HCT116 (cell line): ENCODE measurements at regions not wholly inside any gene's neighbourhood (a gene's known extent, or its start where the extent isn't known, plus 50 kb on each side); places are given as distances from the start of the nearest gene placed in this dataset.

Source experiments
- ATAC-seq: fragments of 200-7000 bp; cut with Tn5 transposase; 2 replicates; pipeline ENCODE4 v1.9.1; 2020; ENCODE audit warnings: mild to moderate bottlenecking, moderate library complexity
- BruUV-seq: library from RNA; stranded (reverse); fragments of 400-500 nt; replicated peaks from 2 replicates; lab custom pipeline; 2021; lab: Mats Ljungman, UMichigan
- CTCF ChIA-PET: fragments of 300-600 bp; sonication (Branson Sonifier 250); formaldehyde crosslinking; loops from one replicate; lab custom pipeline; 2021; ENCODE audit warnings: antibody characterized with exemption; lab: Charles Lee
- POLR2A ChIA-PET: fragments of 300-600, 350-600 bp; sonication (Branson Sonifier 250); formaldehyde crosslinking; loops from one replicate; lab custom pipeline; 2021; ENCODE audit warnings: antibody characterized with exemption; lab: Charles Lee
- RAD21 ChIA-PET, 2 experiments: fragments of 300-600 bp; sonication (Branson Sonifier 250); formaldehyde crosslinking; loops; one replicate each; lab custom pipeline; 2023; ENCODE audit warnings: low total read pairs in 2 of 2; ENCODE audit not compliant: uncharacterized antibody in 2 of 2, unreplicated experiment in 2 of 2, low non-redundant PET in 1 of 2; lab: Charles Lee
- DNase-seq: peaks from one replicate; pipeline ENCODE4 v3.0.0-alpha.2; 2010; ENCODE audit warnings: low read depth, low spot score
- H2AFZ ChIP-seq: fragments of 200-600 bp; shearing (Covaris generic), sonication (generic); 2 replicates; pipeline ENCODE4 v1.6.1; 2017; ENCODE audit warnings: low read depth, mixed run types, mixed read lengths, antibody characterized with exemption, low read length; ENCODE audit not compliant: poor library complexity, severe bottlenecking
- H3K27ac ChIP-seq: 2 replicates; pipeline ENCODE4 v1.5.1; 2012; ENCODE audit warnings: low read depth, low read length
- H3K27me3 ChIP-seq: fragments of 200-600 bp; sonication (generic); 2 replicates; pipeline ENCODE4 v1.6.1; 2016; ENCODE audit warnings: mixed run types, low read length, mixed read lengths; ENCODE audit not compliant: insufficient read depth
- H3K36me3 ChIP-seq, 2 experiments: fragments of 200-500 bp in 1 of 2; fragments of 200-600 bp in 1 of 2; sonication (Bioruptor generic) in 1 of 2; sonication (generic) in 1 of 2; 2 replicates each; pipeline versions ENCODE4 v1.5.1 to v1.6.1; 2014 to 2016; ENCODE audit warnings: low read length in 2 of 2, inconsistent platforms in 1 of 2, mixed read lengths in 1 of 2, mixed run types in 1 of 2; ENCODE audit not compliant: insufficient read depth in 2 of 2, control insufficient read depth in 1 of 2
- H3K4me1 ChIP-seq, 2 experiments: fragments of 200-600 bp in 1 of 2; sonication (generic) in 1 of 2; 2 replicates each; pipeline versions ENCODE4 v1.5.1 to v1.6.1; 2012 to 2017; ENCODE audit warnings: low read length in 2 of 2, inconsistent platforms in 1 of 2, mild to moderate bottlenecking in 1 of 2, mixed read lengths in 1 of 2, mixed run types in 1 of 2, moderate library complexity in 1 of 2; ENCODE audit not compliant: insufficient read depth in 2 of 2, control insufficient read depth in 1 of 2
- H3K4me2 ChIP-seq: fragments of 200-600 bp; sonication (generic); 2 replicates; pipeline ENCODE4 v1.6.1; 2017; ENCODE audit warnings: mixed run types, low read length, mixed read lengths
- H3K4me3 ChIP-seq, 2 experiments: fragments of 200-600 bp in 1 of 2; sonication (generic) in 1 of 2; replicated peaks in 1 of 2; 2 replicates each; pipeline ENCODE4 v1.5.1; 2011 to 2016; ENCODE audit warnings: low read length in 2 of 2, control low read depth in 1 of 2, low read depth in 1 of 2, mild to moderate bottlenecking in 1 of 2, mixed read lengths in 1 of 2, mixed run types in 1 of 2
- H3K79me2 ChIP-seq: fragments of 200-600 bp; sonication (generic); 2 replicates; pipeline ENCODE4 v1.6.1; 2017; ENCODE audit warnings: mild to moderate bottlenecking, mixed run types, low read length, moderate library complexity, mixed read lengths; ENCODE audit not compliant: insufficient read depth
- H3K9ac ChIP-seq: fragments of 200-600 bp; sonication (generic); 2 replicates; pipeline ENCODE4 v1.6.1; 2016; ENCODE audit warnings: low read length, mixed read lengths
- H3K9me2 ChIP-seq: fragments of 200-600 bp; sonication (generic), shearing (Covaris generic); 2 replicates; pipeline ENCODE4 v1.6.1; 2017; ENCODE audit warnings: mixed run types, mild to moderate bottlenecking, moderate library complexity; ENCODE audit not compliant: insufficient read depth
- H3K9me3 ChIP-seq, 2 experiments: fragments of 200-500 bp in 1 of 2; fragments of 200-600 bp in 1 of 2; sonication (Bioruptor generic) in 1 of 2; sonication (generic) in 1 of 2; 2 replicates each; pipeline ENCODE4 v1.6.1; 2014 to 2017; ENCODE audit warnings: low read length in 2 of 2, mixed read lengths in 2 of 2, inconsistent platforms in 1 of 2, low read depth in 1 of 2, mild to moderate bottlenecking in 1 of 2, mixed run types in 1 of 2, moderate library complexity in 1 of 2; ENCODE audit not compliant: control insufficient read depth in 1 of 2, insufficient read depth in 1 of 2
- H4K20me1 ChIP-seq: fragments of 200-600 bp; sonication (generic), shearing (Covaris generic); 2 replicates; pipeline ENCODE4 v1.6.1; 2017; ENCODE audit warnings: mixed run types, mild to moderate bottlenecking, moderate library complexity; ENCODE audit not compliant: insufficient read depth
- ATF3 ChIP-seq: IDR thresholded peaks from 2 replicates; pipeline ENCODE4 v1.6.1; 2012
- CEBPB ChIP-seq: IDR thresholded peaks from 2 replicates; pipeline ENCODE4 v1.6.1; 2012; ENCODE audit warnings: low read depth
- EGR1 ChIP-seq: IDR thresholded peaks from 2 replicates; pipeline ENCODE4 v1.6.1; 2012; ENCODE audit warnings: low read depth
- ELF1 ChIP-seq: IDR thresholded peaks from 2 replicates; pipeline ENCODE4 v1.6.1; 2012; ENCODE audit warnings: low read depth, borderline replicate concordance
- FOSL1 ChIP-seq: IDR thresholded peaks from 2 replicates; pipeline ENCODE4 v1.6.1; 2012; ENCODE audit warnings: low read depth
- JUND ChIP-seq: IDR thresholded peaks from 2 replicates; pipeline ENCODE4 v1.6.1; 2012
- MAX ChIP-seq: IDR thresholded peaks from 2 replicates; pipeline ENCODE4 v1.6.1; 2012
- YY1 ChIP-seq: IDR thresholded peaks from 2 replicates; pipeline ENCODE4 v1.6.1; 2011; ENCODE audit warnings: low read length, low read depth, moderate library complexity, mild to moderate bottlenecking; ENCODE audit not compliant: insufficient replicate concordance; ENCODE audit errors: extremely low read depth
- ZBTB33 ChIP-seq: IDR thresholded peaks from 2 replicates; pipeline ENCODE4 v1.6.1; 2011; ENCODE audit warnings: mild to moderate bottlenecking, low read length, moderate library complexity; ENCODE audit not compliant: insufficient replicate concordance; ENCODE audit errors: extremely low read depth
- ZFX ChIP-seq: fragments of 450-650 bp; IDR thresholded peaks from 2 replicates; pipeline ENCODE4 v1.6.1; 2017
- ZNF274 ChIP-seq: fragments of 200-500 bp; sonication (Bioruptor generic); IDR thresholded peaks from 2 replicates; pipeline ENCODE4 v1.6.1; 2014; ENCODE audit warnings: mild to moderate bottlenecking, low read depth, low read length, inconsistent platforms
- intact Hi-C: fragments of 100-400 bp; cut with micrococcal nuclease; formaldehyde crosslinking; loops from 2 replicates; pipeline ENCODE4 v1.10.0; 2022

GRCh38 chr3:82509106-82509842, 747.8 kb upstream of the GBE1 start:
- H3K4me2 ChIP-seq: no peak overlapping the region
- TF ChIP-seq EGR1 (no peak), ELF1 (no peak), YY1 (no peak), FOSL1 (no peak), ZBTB33 (no peak), ATF3 (no peak), JUND (no peak), CEBPB (no peak), ZNF274 (no peak), ZFX (no peak), MAX (no peak)
- POLR2A ChIA-PET: no interaction called here
- H4K20me1 ChIP-seq: no peaks in the 10 kb centered on the region
- no peaks in the 10 kb centered on the region for H3K4me1 ChIP-seq
- intact Hi-C loops: no loop called here
- RAD21 ChIA-PET: no interaction called here
- no peak overlapping the region for H3K9ac ChIP-seq
- no TSS peak for BruUV-seq
- no peak overlapping the region for H3K4me3 ChIP-seq
- H3K9me2 ChIP-seq: no peaks in the 10 kb centered on the region
- DNase-seq (no peak), ATAC-seq (no peak)
- H3K27me3 ChIP-seq: no peaks in the 10 kb centered on the region
- H3K27ac ChIP-seq: no peak overlapping the region
- H3K9me3 ChIP-seq: no peaks in the 10 kb centered on the region
- CTCF ChIA-PET: no interaction called here
- H2AFZ ChIP-seq: no peak overlapping the region
- H3K79me2 ChIP-seq: no peaks in the 10 kb centered on the region
- no peaks in the 10 kb centered on the region for H3K36me3 ChIP-seq
